Smooth muscle cell (in vitro differentiated cells): ENCODE measurements at regions not wholly inside any gene's neighbourhood (a gene's known extent, or its start where the extent isn't known, plus 50 kb on each side); places are given as distances from the start of the nearest gene placed in this dataset.

Experiments
- DNase-seq: peaks from one replicate; lab custom pipeline; 2025; ENCODE audit not compliant: unreplicated experiment; lab: John Stamatoyannopoulos, UW
- H2AFZ ChIP-seq: fragments of 200-600 bp; sonication (generic); 2 replicates; pipeline ENCODE4 v1.6.0; 2016; ENCODE audit warnings: antibody characterized with exemption, low read depth, mild to moderate bottlenecking
- H3F3A ChIP-seq: fragments of 200-600 bp; sonication (generic); 2 replicates; pipeline ENCODE4 v1.6.0; 2017; ENCODE audit warnings: antibody characterized with exemption, low read depth
- H3K27ac ChIP-seq: fragments of 200-600 bp; sonication (generic); 2 replicates; pipeline ENCODE4 v1.5.1; 2016; ENCODE audit warnings: low read depth, mild to moderate bottlenecking
- H3K27me3 ChIP-seq: fragments of 200-600 bp; sonication (generic); 2 replicates; pipeline ENCODE4 v1.6.1; 2016; ENCODE audit warnings: low read depth, mild to moderate bottlenecking
- H3K36me3 ChIP-seq: fragments of 200-600 bp; sonication (generic); 2 replicates; pipeline ENCODE4 v1.5.1; 2016; ENCODE audit warnings: low read depth
- H3K4me1 ChIP-seq: fragments of 200-600 bp; sonication (generic); 2 replicates; pipeline ENCODE4 v1.5.1; 2016; ENCODE audit warnings: low read depth
- H3K4me2 ChIP-seq: fragments of 200-600 bp; sonication (generic); 2 replicates; pipeline ENCODE4 v1.6.0; 2016; ENCODE audit warnings: mild to moderate bottlenecking
- H3K4me3 ChIP-seq: fragments of 200-600 bp; sonication (generic); 2 replicates; pipeline ENCODE4 v1.5.1; 2016; ENCODE audit warnings: mild to moderate bottlenecking
- H3K79me2 ChIP-seq: fragments of 200-600 bp; sonication (generic); 2 replicates; pipeline ENCODE4 v1.6.0; 2016; ENCODE audit warnings: low read depth, mild to moderate bottlenecking
- H3K9ac ChIP-seq: fragments of 200-600 bp; sonication (generic); 2 replicates; pipeline ENCODE4 v1.6.0; 2016; ENCODE audit warnings: low read depth
- H3K9me3 ChIP-seq: fragments of 200-600 bp; sonication (generic); replicated peaks from 2 replicates; pipeline ENCODE4 v1.5.1; 2016; ENCODE audit warnings: low read depth
- H4K20me1 ChIP-seq: fragments of 200-600 bp; sonication (generic); 2 replicates; pipeline ENCODE4 v1.6.0; 2016; ENCODE audit warnings: low read depth
- WGBS: methylation state at CpG from one replicate; pipeline ENCODE4 v1.1.7; 2016; ENCODE audit warnings: low lambda C conversion rate; 5-methylcytosine and 5-hydroxymethylcytosine counted together
- TF ChIP-seq, protein P1 (sequence below): fragments of 200-600 bp; sonication (generic); IDR thresholded peaks from 2 replicates; pipeline ENCODE4 v1.5.1; 2017; ENCODE audit warnings: borderline replicate concordance, mild to moderate bottlenecking, antibody characterized with exemption; ENCODE audit not compliant: insufficient read depth, poor library complexity, severe bottlenecking

DNA sequence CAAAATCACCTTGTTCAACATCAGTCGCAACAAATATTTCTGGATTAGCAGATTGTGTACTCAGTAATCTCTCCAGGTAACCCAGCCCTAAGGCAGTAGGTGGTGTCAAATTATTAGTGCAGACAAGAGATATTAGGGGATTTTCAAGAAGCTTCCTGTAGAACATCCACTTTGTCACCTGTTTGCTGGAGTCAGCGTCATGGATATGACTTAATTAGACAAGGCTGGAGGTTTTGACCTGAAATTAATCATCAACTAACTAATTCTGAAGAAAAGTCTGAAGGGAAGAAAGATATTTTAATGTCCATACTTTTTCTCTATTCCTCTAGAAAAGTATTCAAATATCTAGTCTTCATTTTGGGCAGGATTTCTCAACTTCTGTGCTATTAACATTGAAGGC lies 91.4 kb upstream of the CCDC112 start:
- Histone ChIP-seq H3K4me3 (no peak overlapping the region), H3F3A (peaks cover 4% of the 10 kb centered on the region), H3K4me1 (no peaks in the 10 kb centered on the region), H4K20me1 (no peaks in the 10 kb centered on the region), H3K27ac (peak overlapping the region; percentile 36), H3K36me3 (no peaks in the 10 kb centered on the region), H3K79me2 (no peaks in the 10 kb centered on the region), H3K9ac (no peak overlapping the region), H3K27me3 (no peaks in the 10 kb centered on the region), H2AFZ (no peak overlapping the region), H3K4me2 (peak overlapping the region; percentile 22), H3K9me3 (no peaks in the 10 kb centered on the region)
- no peak for DNase-seq
- 89% methylated on average over 2 of the region's 2 CpGs for WGBS
- TF ChIP-seq, protein P1, sequence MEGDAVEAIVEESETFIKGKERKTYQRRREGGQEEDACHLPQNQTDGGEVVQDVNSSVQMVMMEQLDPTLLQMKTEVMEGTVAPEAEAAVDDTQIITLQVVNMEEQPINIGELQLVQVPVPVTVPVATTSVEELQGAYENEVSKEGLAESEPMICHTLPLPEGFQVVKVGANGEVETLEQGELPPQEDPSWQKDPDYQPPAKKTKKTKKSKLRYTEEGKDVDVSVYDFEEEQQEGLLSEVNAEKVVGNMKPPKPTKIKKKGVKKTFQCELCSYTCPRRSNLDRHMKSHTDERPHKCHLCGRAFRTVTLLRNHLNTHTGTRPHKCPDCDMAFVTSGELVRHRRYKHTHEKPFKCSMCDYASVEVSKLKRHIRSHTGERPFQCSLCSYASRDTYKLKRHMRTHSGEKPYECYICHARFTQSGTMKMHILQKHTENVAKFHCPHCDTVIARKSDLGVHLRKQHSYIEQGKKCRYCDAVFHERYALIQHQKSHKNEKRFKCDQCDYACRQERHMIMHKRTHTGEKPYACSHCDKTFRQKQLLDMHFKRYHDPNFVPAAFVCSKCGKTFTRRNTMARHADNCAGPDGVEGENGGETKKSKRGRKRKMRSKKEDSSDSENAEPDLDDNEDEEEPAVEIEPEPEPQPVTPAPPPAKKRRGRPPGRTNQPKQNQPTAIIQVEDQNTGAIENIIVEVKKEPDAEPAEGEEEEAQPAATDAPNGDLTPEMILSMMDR: no peak

- H3K79me2 ChIP-seq: no peaks in the 10 kb centered on the region
- no peak overlapping the region for H2AFZ ChIP-seq
- no peak overlapping the region for H3K27ac ChIP-seq
- H3F3A ChIP-seq: peaks cover 4% of the 10 kb centered on the region
- no peaks in the 10 kb centered on the region for H3K27me3 ChIP-seq
- no peaks in the 10 kb centered on the region for H3K4me1 ChIP-seq
- H3K4me2 ChIP-seq: no peak overlapping the region
- no peaks in the 10 kb centered on the region for H4K20me1 ChIP-seq
- no peaks in the 10 kb centered on the region for H3K36me3 ChIP-seq
- no peak overlapping the region for H3K9ac ChIP-seq
- TF ChIP-seq, protein P1: no peak
- 87% methylated on average over 2 of the region's 2 CpGs for WGBS
- H3K9me3 ChIP-seq: no peaks in the 10 kb centered on the region
- no peak for DNase-seq
- H3K4me3 ChIP-seq: no peak overlapping the region
Observed at GRCh38 chr5:115386657-115387056, 90.2 kb upstream of the CCDC112 start.

DNA sequence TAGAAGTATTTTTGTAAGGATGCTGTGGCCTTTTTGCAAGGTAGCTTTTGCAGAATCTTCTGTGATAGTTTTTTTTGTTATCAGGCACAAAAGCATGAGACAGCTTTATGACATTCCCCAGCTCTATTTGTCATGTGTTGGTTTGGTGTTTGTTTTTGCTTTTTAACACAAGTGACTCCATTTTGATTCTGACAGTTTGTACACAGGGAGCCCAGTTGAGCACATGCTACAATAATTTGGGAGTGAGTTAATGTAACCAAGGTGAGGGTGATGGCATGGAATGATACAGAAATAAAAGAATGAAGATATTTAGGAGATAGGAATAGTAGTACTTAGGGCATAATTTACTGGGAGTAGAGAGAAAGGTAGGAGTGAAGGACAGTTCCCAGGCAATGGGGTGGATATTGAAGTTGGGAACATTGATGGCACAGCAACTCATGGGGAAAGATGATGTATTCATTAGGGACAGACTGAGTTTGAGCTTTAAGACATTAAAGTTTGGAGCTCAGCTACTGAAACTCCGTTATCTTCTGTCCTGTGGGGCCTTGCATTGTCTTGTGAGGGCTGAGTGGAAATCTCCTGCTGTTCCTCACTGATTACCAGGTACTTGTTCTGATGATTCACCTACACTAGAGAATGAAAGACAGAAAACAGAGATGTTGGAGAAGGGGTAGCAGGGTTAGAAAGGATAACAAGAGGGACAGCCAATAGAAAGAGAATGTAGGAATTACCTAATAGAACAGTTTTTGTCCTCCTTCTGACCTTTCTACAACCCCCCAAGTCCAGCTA lies 88.3 kb upstream of the CCDC112 start:
- H3K9me3 ChIP-seq: no peaks in the 10 kb centered on the region
- H2AFZ ChIP-seq: no peak overlapping the region
- peaks cover 4% of the 10 kb centered on the region for H3F3A ChIP-seq
- no peak overlapping the region for H3K27ac ChIP-seq
- 85% methylated on average over 1 of the region's 1 CpG for WGBS
- no peak overlapping the region for H3K4me2 ChIP-seq
- no peaks in the 10 kb centered on the region for H3K4me1 ChIP-seq
- TF ChIP-seq, protein P1: no peak
- H3K36me3 ChIP-seq: no peaks in the 10 kb centered on the region
- H3K4me3 ChIP-seq: no peak overlapping the region
- H3K27me3 ChIP-seq: no peaks in the 10 kb centered on the region
- no peaks in the 10 kb centered on the region for H3K79me2 ChIP-seq
- H4K20me1 ChIP-seq: no peaks in the 10 kb centered on the region
- no peak for DNase-seq
- no peak overlapping the region for H3K9ac ChIP-seq

DNA sequence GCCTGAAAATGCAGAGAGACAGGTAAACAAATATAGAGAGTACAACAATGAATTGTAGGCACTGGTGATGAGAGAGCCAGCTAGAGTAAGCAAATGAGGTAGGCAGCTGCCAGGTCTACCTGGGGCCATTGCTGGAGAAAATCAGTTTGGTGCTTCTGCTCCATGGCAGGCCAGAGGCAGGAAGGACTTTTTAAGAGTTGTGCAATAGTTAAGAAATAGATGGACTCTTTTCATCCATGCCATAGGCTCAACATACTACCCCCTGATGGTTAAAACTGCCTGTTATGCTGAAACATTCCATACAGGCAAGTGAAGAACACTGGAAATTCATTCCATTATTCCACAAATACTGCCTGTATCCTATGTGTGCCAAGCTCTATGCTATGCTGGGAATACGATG lies 86.5 kb upstream of the CCDC112 start:
- Histone ChIP-seq H3K4me1 (no peaks in the 10 kb centered on the region), H3K4me3 (no peak overlapping the region), H3F3A (peaks cover 3% of the 10 kb centered on the region), H2AFZ (no peak overlapping the region), H3K9me3 (no peaks in the 10 kb centered on the region), H4K20me1 (no peaks in the 10 kb centered on the region), H3K27me3 (no peaks in the 10 kb centered on the region), H3K36me3 (no peaks in the 10 kb centered on the region), H3K9ac (no peak overlapping the region), H3K27ac (no peak overlapping the region), H3K4me2 (no peak overlapping the region), H3K79me2 (no peaks in the 10 kb centered on the region)
- no peak for DNase-seq
- TF ChIP-seq, protein P1: no peak
- 100% methylated on average over 1 of the region's 1 CpG for WGBS
